Thymus (tissue), 11 donors: ENCODE measurements at regions not wholly inside any gene's neighbourhood (a gene's known extent, or its start where the extent isn't known, plus 50 kb on each side); places are given as distances from the start of the nearest gene placed in this dataset.

Experiments used
- DNase-seq, 9 donors: peaks; one replicate each; pipeline ENCODE4 v3.0.0-alpha.2; 2013; ENCODE audit warnings: low spot score in 9 of 9, low read depth in 6 of 9, missing footprints in 1 of 9
- H3K27ac ChIP-seq, 2 donors: one replicate each; pipeline ENCODE4 v1.5.1; 2013; ENCODE audit warnings: control low read depth in 1 of 2, low read depth in 1 of 2, low read length in 1 of 2, mild to moderate bottlenecking in 1 of 2, moderate library complexity in 1 of 2
- H3K27me3 ChIP-seq, 2 donors: one replicate each; pipeline ENCODE4 v1.5.1; 2013; ENCODE audit warnings: low read length in 1 of 2; ENCODE audit not compliant: control insufficient read depth in 2 of 2, insufficient read depth in 1 of 2
- H3K36me3 ChIP-seq, 2 donors: one replicate each; pipeline ENCODE4 v1.5.1; 2013; ENCODE audit warnings: low read length in 1 of 2, mild to moderate bottlenecking in 1 of 2, moderate library complexity in 1 of 2; ENCODE audit not compliant: control insufficient read depth in 2 of 2, insufficient read depth in 2 of 2
- H3K4me1 ChIP-seq, 2 donors: one replicate each; pipeline ENCODE4 v1.5.1; 2013; ENCODE audit warnings: low read length in 2 of 2; ENCODE audit not compliant: control insufficient read depth in 2 of 2, insufficient read depth in 2 of 2
- H3K4me3 ChIP-seq, 2 donors: one replicate each; pipeline ENCODE4 v1.5.1; 2013; ENCODE audit warnings: low read length in 2 of 2, control low read depth in 1 of 2, mild to moderate bottlenecking in 1 of 2
- H3K9me3 ChIP-seq, 2 donors: one replicate each; pipeline ENCODE4 v1.5.1; 2013; ENCODE audit warnings: low read length in 1 of 2, mild to moderate bottlenecking in 1 of 2; ENCODE audit not compliant: control insufficient read depth in 2 of 2, insufficient read depth in 1 of 2
- WGBS: extraction: QIAGEN DNeasy Blood & Tissue Kit; methylation state at CpG from one replicate; pipeline ENCODE4 v1.1.7; 2013; 5-methylcytosine and 5-hydroxymethylcytosine counted together
- donor health status: healthy.

DNA sequence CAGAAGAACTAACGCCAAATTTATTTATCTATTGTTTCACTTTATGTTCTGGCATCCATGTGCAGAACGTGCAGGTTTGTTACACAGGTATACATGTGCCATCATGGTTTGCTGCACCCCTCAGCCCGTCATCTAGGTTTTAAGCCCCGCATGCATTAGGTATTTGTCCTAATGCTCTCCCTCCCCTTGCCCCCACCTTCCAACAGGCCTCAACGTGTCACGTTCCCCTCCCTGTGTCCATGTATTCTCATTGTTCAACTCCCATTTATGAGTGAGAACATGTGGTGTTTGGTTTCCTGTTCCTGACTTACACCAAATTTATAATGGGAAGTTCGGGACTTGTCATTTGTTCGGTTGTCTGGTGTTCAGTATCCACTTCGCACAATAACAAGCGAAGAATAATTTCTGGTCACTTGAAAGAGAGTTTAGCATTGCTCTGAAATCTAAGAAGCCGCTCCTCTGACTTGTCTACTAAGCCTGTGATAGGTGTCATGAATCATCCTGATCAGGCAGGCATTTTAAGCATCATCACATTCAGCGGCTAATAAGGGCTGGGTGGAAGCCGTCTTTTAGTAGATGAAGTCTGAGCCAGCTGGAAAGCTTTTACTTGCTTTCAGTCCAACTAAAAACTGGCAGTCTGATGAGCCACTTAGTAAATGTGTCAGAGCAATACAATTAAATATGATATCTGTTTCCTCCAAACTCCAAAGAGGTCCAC, 1065.7 kb upstream of the PABPC4L start:
- Histone ChIP-seq H3K4me3 (no peak overlapping the region), H3K27me3 (no peaks in the 10 kb centered on the region), H3K27ac (no peak overlapping the region), H3K9me3 (no peaks in the 10 kb centered on the region), H3K36me3 (no peaks in the 10 kb centered on the region), H3K4me1 (no peaks in the 10 kb centered on the region)
- WGBS = 62% methylated on average over 13 of the region's 13 CpGs
- DNase-seq = peak in 2 of 9 donors; percentile 0 to 1

DNA sequence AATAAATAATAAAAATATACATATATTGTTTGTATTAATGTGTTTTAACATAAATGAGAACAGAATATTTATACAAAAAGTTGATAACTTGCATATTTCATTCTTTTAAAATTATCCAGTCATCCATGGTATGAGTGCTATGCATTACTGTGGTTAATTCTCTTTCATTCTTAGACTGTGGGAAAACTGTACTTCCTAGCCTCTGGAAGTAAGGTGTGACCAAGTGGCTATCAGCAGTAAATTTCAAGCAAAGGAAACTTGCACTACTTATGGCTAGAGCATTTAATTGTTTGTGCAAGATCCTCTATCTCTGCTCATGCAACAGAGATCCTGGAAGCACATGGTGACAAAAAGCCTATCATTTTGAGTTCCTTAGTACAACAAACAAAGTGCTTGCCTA, 1054.5 kb upstream of the PABPC4L start:
- Histone ChIP-seq H3K4me1 (no peaks in the 10 kb centered on the region), H3K36me3 (no peaks in the 10 kb centered on the region), H3K4me3 (no peak overlapping the region), H3K27me3 (no peaks in the 10 kb centered on the region), H3K27ac (no peak overlapping the region), H3K9me3 (no peaks in the 10 kb centered on the region)
- DNase-seq = no peak

- Histone ChIP-seq H3K36me3 (no peaks in the 10 kb centered on the region), H3K4me3 (no peak overlapping the region), H3K27me3 (no peaks in the 10 kb centered on the region), H3K9me3 (no peaks in the 10 kb centered on the region), H3K27ac (no peak overlapping the region), H3K4me1 (no peaks in the 10 kb centered on the region)
- DNase-seq = no peak
- WGBS = 63% methylated on average over 1 of the region's 1 CpG
Measured at GRCh38 chr4:135250040-135250439, 1048.5 kb upstream of the PABPC4L start.

GRCh38 chr4:135249024-135249423, 1047.4 kb upstream of the PABPC4L start:
- 88% methylated on average over 5 of the region's 5 CpGs for WGBS
- Histone ChIP-seq H3K27me3 (no peaks in the 10 kb centered on the region), H3K4me1 (no peaks in the 10 kb centered on the region), H3K36me3 (no peaks in the 10 kb centered on the region), H3K9me3 (no peaks in the 10 kb centered on the region), H3K4me3 (no peak overlapping the region), H3K27ac (no peak overlapping the region)
- no peak for DNase-seq

- H3K9me3 ChIP-seq = no peaks in the 10 kb centered on the region
- WGBS = 86% methylated on average over 2 of the region's 2 CpGs
- no peak overlapping the region for H3K27ac ChIP-seq
- no peaks in the 10 kb centered on the region for H3K4me1 ChIP-seq
- H3K27me3 ChIP-seq = no peaks in the 10 kb centered on the region
- no peak for DNase-seq
- no peak overlapping the region for H3K4me3 ChIP-seq
- H3K36me3 ChIP-seq = no peaks in the 10 kb centered on the region
Measured at GRCh38 chr4:135244696-135245095, 1043.1 kb upstream of the PABPC4L start.

DNA sequence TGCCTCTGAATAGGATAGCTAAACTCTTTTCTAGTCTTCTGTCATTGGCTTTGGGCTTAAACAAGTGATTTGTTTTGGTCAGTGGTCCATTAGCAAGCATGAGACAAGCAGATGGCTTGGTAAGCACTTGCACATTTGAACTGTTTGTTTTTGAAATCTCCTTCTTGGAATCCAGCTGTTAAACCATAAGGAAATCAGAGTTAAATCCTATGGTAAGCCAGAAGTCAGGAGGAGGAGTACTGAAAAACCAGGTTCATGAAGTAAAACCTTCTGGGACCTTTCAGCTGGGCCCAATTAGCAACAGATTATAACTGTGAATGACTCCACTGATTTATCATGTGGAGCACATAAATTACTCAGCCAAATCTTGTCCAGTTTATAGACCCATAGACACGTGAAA, 1042.5 kb upstream of the PABPC4L start:
- no peaks in the 10 kb centered on the region for H3K27me3 ChIP-seq
- 81% methylated on average over 1 of the region's 1 CpG for WGBS
- H3K36me3 ChIP-seq = no peaks in the 10 kb centered on the region
- H3K4me3 ChIP-seq = no peak overlapping the region
- no peak overlapping the region for H3K27ac ChIP-seq
- no peak for DNase-seq
- H3K9me3 ChIP-seq = no peaks in the 10 kb centered on the region
- H3K4me1 ChIP-seq = no peaks in the 10 kb centered on the region

DNA sequence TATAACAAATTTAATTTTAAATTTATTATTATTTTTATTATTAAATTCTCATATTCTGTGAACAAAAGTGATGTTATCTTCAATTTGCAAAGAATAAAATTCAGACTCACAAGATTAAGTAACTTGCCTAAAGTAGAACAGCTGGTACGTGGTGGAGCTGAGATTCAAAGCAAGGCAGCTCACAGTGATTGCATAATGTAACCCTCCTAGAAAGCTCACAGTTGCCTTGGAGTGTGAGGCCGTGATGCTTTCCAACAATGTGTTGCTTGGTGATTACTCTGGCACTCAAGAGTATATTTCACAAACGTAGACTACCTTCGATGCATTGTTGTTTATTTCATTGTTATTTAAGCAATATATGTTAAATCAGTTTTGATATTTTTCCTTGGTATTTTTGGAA, 1039.2 kb upstream of the PABPC4L start:
- H3K4me1 ChIP-seq = no peaks in the 10 kb centered on the region
- 93% methylated on average over 4 of the region's 4 CpGs for WGBS
- H3K9me3 ChIP-seq = no peaks in the 10 kb centered on the region
- no peak overlapping the region for H3K27ac ChIP-seq
- no peak overlapping the region for H3K4me3 ChIP-seq
- H3K27me3 ChIP-seq = no peaks in the 10 kb centered on the region
- H3K36me3 ChIP-seq = no peaks in the 10 kb centered on the region
- DNase-seq = no peak

- H3K4me3 ChIP-seq = no peak overlapping the region
- WGBS = 85% methylated on average over 4 of the region's 4 CpGs
- no peak for DNase-seq
- H3K9me3 ChIP-seq = no peaks in the 10 kb centered on the region
- no peaks in the 10 kb centered on the region for H3K27me3 ChIP-seq
- no peaks in the 10 kb centered on the region for H3K4me1 ChIP-seq
- H3K36me3 ChIP-seq = no peaks in the 10 kb centered on the region
- H3K27ac ChIP-seq = no peak overlapping the region
Measured at GRCh38 chr4:135239964-135240363, 1038.4 kb upstream of the PABPC4L start.

DNA sequence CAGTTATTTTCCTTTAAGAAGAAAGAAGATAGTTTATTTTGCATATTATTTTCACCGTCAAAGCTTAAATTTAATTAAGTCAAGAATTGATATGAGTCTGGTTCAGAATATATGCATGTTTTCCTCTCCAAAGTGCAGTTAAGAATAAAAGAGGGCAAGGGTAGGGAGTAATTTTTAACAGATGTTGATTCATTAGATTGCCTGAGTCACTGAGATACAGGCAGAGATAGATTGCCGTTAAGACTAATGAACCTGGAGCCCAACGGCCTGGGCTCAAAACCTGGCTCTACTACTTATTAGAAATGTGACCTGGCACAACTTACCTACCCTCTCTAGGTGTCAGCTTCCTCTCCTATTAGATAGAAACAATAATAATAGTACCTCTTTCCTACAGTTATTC, 1037.4 kb upstream of the PABPC4L start:
- Histone ChIP-seq H3K4me3 (no peak overlapping the region), H3K27me3 (no peaks in the 10 kb centered on the region), H3K36me3 (no peaks in the 10 kb centered on the region), H3K27ac (no peak overlapping the region), H3K9me3 (no peaks in the 10 kb centered on the region), H3K4me1 (no peaks in the 10 kb centered on the region)
- WGBS = 72% methylated on average over 3 of the region's 3 CpGs
- no peak for DNase-seq

DNA sequence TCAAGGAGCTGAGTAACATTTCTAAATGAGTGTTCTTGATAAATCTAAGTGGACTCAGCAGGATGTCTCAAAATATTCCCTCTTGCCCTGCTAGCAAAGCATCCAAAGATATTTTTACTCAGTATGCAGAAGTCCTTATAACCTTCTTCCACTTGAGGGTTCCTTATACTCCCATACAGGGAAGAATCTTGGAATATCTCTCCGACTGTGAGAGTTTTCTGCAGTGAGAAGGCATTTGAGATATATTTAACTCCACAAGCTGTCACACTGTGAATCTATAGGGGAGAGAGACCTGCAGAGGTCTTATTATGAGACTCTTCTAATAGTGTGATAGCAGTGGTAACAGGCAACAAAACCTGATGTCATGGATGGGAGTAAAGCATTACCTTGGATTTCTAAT, 1034.5 kb upstream of the PABPC4L start:
- no peak for DNase-seq
- H3K4me3 ChIP-seq = no peak overlapping the region
- 94% methylated on average over 1 of the region's 1 CpG for WGBS

More for the DNA sequence above, 1034.5 kb upstream of the PABPC4L start:
- Histone ChIP-seq H3K27me3 (no peaks in the 10 kb centered on the region), H3K4me1 (no peaks in the 10 kb centered on the region), H3K9me3 (no peaks in the 10 kb centered on the region), H3K36me3 (no peaks in the 10 kb centered on the region), H3K27ac (no peak overlapping the region)
